Panc1 (cell line): ENCODE measurements at regions not wholly inside any gene's neighbourhood (a gene's known extent, or its start where the extent isn't known, plus 50 kb on each side); places are given as distances from the start of the nearest gene placed in this dataset.

Experiments
- ATAC-seq: fragments of 200-7000 bp; cut with Tn5 transposase; 2 replicates; pipeline ENCODE4 v1.9.1; 2020; ENCODE audit warnings: mild to moderate bottlenecking, moderate library complexity
- BruUV-seq: library from RNA; stranded (reverse); fragments of 400-500 nt; replicated peaks from 2 replicates; lab custom pipeline; 2021; lab: Mats Ljungman, UMichigan
- CTCF ChIA-PET: fragments of 300-600 bp; sonication (Branson Sonifier 250); formaldehyde crosslinking; loops from one replicate; lab custom pipeline; 2022; ENCODE audit warnings: antibody characterized with exemption; lab: Charles Lee
- POLR2A ChIA-PET: fragments of 300-600 bp; sonication (Branson Sonifier 250); formaldehyde crosslinking; loops from one replicate; lab custom pipeline; 2022; ENCODE audit warnings: antibody characterized with exemption; lab: Charles Lee
- DNase-seq: peaks from one replicate; pipeline ENCODE4 v3.0.0-alpha.2; 2010; ENCODE audit warnings: low read depth, low spot score
- H3K27ac ChIP-seq: 2 replicates; pipeline ENCODE4 v1.5.1; 2011; ENCODE audit warnings: mild to moderate bottlenecking, low read length, inconsistent platforms
- H3K27me3 ChIP-seq: fragments of 200-500 bp; sonication (Bioruptor generic); 2 replicates; pipeline ENCODE4 v1.6.0; 2014; ENCODE audit warnings: low read length, inconsistent platforms; ENCODE audit not compliant: control insufficient read depth, insufficient read depth
- H3K36me3 ChIP-seq: fragments of 200-500 bp; sonication (Bioruptor generic); 2 replicates; pipeline ENCODE4 v1.5.1; 2014; ENCODE audit warnings: inconsistent platforms, mild to moderate bottlenecking, low read length, moderate library complexity; ENCODE audit not compliant: control insufficient read depth, insufficient read depth
- H3K4me1 ChIP-seq: 2 replicates; pipeline ENCODE4 v1.5.1; 2011; ENCODE audit warnings: inconsistent platforms, mild to moderate bottlenecking, low read length, moderate library complexity; ENCODE audit not compliant: control insufficient read depth, insufficient read depth
- H3K4me3 ChIP-seq, 2 experiments: 2 replicates each; pipeline ENCODE4 v1.5.1; 2011 to 2012; ENCODE audit warnings: low read depth in 2 of 2, low read length in 2 of 2, mild to moderate bottlenecking in 2 of 2, inconsistent platforms in 1 of 2, moderate library complexity in 1 of 2
- H3K9me3 ChIP-seq: fragments of 200-500 bp; sonication (Bioruptor generic); 2 replicates; pipeline ENCODE4 v1.5.1; 2014; ENCODE audit warnings: low read depth, mild to moderate bottlenecking, inconsistent platforms, low read length, moderate library complexity; ENCODE audit not compliant: control insufficient read depth, insufficient read depth
- CTCF ChIP-seq: fragments of 450-650 bp; IDR thresholded peaks from 2 replicates; pipeline ENCODE4 v1.5.1; 2017; ENCODE audit warnings: mild to moderate bottlenecking
- POLR2AphosphoS5 ChIP-seq: IDR thresholded peaks from 2 replicates; pipeline ENCODE4 v1.6.1; 2012; ENCODE audit warnings: mild to moderate bottlenecking, low read depth, low read length, moderate library complexity
- REST ChIP-seq, 2 experiments: IDR thresholded peaks; 2 replicates each; pipeline ENCODE4 v1.6.1; 2011 to 2012; ENCODE audit warnings: low read depth in 2 of 2, control low read depth in 1 of 2, low read length in 1 of 2, mild to moderate bottlenecking in 1 of 2, moderate library complexity in 1 of 2; ENCODE audit not compliant: insufficient read depth in 1 of 2
- SIN3A ChIP-seq: IDR thresholded peaks from 2 replicates; pipeline ENCODE4 v1.6.1; 2012; ENCODE audit warnings: low read depth, mild to moderate bottlenecking, low read length, moderate library complexity, borderline replicate concordance; ENCODE audit not compliant: insufficient read depth
- TCF7L2 ChIP-seq: IDR thresholded peaks from 2 replicates; pipeline ENCODE4 v1.6.1; 2011; ENCODE audit warnings: mild to moderate bottlenecking, low read depth, low read length, inconsistent platforms
- in situ Hi-C: cut with HindIII; loops from 2 replicates; pipeline ENCODE4 v1.10.0; 2016; ENCODE audit warnings: low sequenced_read_pairs, low pct_unique_long_range_greater_than_20kb
- intact Hi-C: fragments of 100-400 bp; cut with micrococcal nuclease; formaldehyde crosslinking; loops from one replicate; pipeline ENCODE4 v1.10.0; 2022; ENCODE audit not compliant: unreplicated experiment

- no peaks in the 10 kb centered on the region for H3K27me3 ChIP-seq
- in situ Hi-C loops = no loop called here
- no peak for TF ChIP-seq SIN3A
- TF ChIP-seq CTCF = no peak
- no peak for TF ChIP-seq TCF7L2
- no peaks in the 10 kb centered on the region for H3K4me1 ChIP-seq
- CTCF ChIA-PET = no interaction called here
- H3K9me3 ChIP-seq = no peaks in the 10 kb centered on the region
- H3K27ac ChIP-seq = no peak overlapping the region
- no TSS peak for BruUV-seq
- DNase-seq (no peak), ATAC-seq (no peak)
- no peaks in the 10 kb centered on the region for H3K36me3 ChIP-seq
- H3K4me3 ChIP-seq = no peak overlapping the region
- intact Hi-C loops = no loop called here
- POLR2A ChIA-PET = no interaction called here
These were observed 275.8 kb upstream of the SULF2 start for GRCh38 chr20:48060841-48061720.

GRCh38 chr20:48058611-48059559, 273.6 kb upstream of the SULF2 start:
- ATAC-seq (no peak), DNase-seq (no peak)
- intact Hi-C loops = no loop called here
- Histone ChIP-seq H3K27ac (no peak overlapping the region), H3K27me3 (no peaks in the 10 kb centered on the region), H3K9me3 (no peaks in the 10 kb centered on the region), H3K4me3 (no peak overlapping the region), H3K36me3 (no peaks in the 10 kb centered on the region), H3K4me1 (no peaks in the 10 kb centered on the region)
- no peak for TF ChIP-seq POLR2AphosphoS5
- no peak for TF ChIP-seq REST (IDR thresholded peaks at IDR 0.05; ENCODE audit: insufficient read depth in 1 of 2, low read depth in 2 of 2, low read length in 1 of 2)
- no peak for TF ChIP-seq TCF7L2
- no peak for TF ChIP-seq SIN3A
- TF ChIP-seq CTCF = no peak
- ChIA-PET CTCF (interaction anchor here (0.6 kb wide), 1 partner anchor 56 kb away, joined by 4 read pairs; no protein-coding TSS in a partner anchor), POLR2A (no interaction called here)
- in situ Hi-C loops = no loop called here
- BruUV-seq = no TSS peak
